Esophagus muscularis mucosa (tissue), 4 donors: ENCODE measurements at regions not wholly inside any gene's neighbourhood (a gene's known extent, or its start where the extent isn't known, plus 50 kb on each side); places are given as distances from the start of the nearest gene placed in this dataset.

ENCODE experiments used
- EP300 ChIP-seq: sonication (generic); formaldehyde crosslinking; IDR thresholded peaks from one replicate; pipeline ENCODE4 v1.6.1; 2017; ENCODE audit warnings: antibody characterized with exemption
- POLR2A ChIP-seq: fragments of 450-650 bp; IDR thresholded peaks from one replicate; pipeline ENCODE4 v1.6.1; 2017; ENCODE audit warnings: antibody characterized with exemption, moderate library complexity, mild to moderate bottlenecking, low read depth
- POLR2AphosphoS5 ChIP-seq, 2 donors: sonication (generic); formaldehyde crosslinking; IDR thresholded peaks; one replicate each; pipeline ENCODE4 v1.6.1; 2017; ENCODE audit warnings: antibody characterized with exemption in 2 of 2
- TF ChIP-seq, protein P1 (sequence below), 3 experiments: fragments of 200-600 bp in 2 of 3; fragments of 450-650 bp in 1 of 3; sonication (generic) in 2 of 3; IDR thresholded peaks; one replicate each; pipeline ENCODE4 v1.5.1; 2017 to 2019; ENCODE audit warnings: antibody characterized with exemption in 3 of 3, mild to moderate bottlenecking in 2 of 3, moderate library complexity in 1 of 3

DNA sequence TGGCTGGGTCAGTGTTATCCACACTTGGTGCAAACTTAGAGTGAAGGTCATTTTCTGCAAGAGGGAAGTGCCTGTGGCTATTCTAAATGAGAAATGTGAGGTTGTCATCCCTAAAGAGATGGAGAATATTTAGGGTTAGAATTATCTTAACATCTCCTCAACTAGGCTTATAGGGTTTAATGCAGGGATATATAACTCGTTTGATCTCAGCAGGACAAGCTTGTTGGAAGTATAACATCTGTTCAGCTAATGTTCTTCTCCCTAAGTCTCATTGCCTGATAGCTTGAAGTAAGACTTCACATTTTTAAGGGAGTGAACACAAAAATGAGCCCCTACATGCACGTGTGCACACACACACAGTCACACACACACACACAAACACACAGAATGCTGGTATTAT, 75.9 kb upstream of the NRXN1 start:
- TF ChIP-seq POLR2AphosphoS5 (IDR thresholded peaks at IDR 0.05) (no peak), POLR2A (no peak), EP300 (no peak)
- TF ChIP-seq, protein P1, sequence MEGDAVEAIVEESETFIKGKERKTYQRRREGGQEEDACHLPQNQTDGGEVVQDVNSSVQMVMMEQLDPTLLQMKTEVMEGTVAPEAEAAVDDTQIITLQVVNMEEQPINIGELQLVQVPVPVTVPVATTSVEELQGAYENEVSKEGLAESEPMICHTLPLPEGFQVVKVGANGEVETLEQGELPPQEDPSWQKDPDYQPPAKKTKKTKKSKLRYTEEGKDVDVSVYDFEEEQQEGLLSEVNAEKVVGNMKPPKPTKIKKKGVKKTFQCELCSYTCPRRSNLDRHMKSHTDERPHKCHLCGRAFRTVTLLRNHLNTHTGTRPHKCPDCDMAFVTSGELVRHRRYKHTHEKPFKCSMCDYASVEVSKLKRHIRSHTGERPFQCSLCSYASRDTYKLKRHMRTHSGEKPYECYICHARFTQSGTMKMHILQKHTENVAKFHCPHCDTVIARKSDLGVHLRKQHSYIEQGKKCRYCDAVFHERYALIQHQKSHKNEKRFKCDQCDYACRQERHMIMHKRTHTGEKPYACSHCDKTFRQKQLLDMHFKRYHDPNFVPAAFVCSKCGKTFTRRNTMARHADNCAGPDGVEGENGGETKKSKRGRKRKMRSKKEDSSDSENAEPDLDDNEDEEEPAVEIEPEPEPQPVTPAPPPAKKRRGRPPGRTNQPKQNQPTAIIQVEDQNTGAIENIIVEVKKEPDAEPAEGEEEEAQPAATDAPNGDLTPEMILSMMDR (IDR thresholded peaks at IDR 0.05), result no peak
